ENCODE measurements at regions not wholly inside any gene's neighbourhood (a gene's known extent, or its start where the extent isn't known, plus 50 kb on each side); places are given as distances from the start of the nearest gene placed in this dataset.

DNA sequence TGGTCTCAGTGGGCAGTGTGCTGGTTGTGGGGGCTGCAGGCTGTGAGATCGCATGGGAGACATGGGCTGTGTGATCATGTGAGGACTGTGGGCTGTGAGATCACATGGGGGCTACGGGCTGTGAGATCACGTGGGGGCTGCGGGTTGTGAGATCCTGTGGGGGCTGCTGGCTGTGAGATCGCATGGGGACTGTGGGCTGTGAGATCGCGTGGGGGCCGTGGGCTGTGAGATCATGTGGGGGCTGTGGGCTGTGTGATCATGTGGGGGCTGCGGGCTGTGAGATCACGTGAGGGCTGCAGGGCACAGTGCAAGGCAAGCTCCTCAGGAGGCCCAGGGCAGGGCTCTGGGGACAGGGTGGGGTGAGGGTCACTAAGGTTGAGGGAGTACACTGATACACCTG is 140.5 kb upstream of the CST7 start:
- TF ChIP-seq, protein P1, sequence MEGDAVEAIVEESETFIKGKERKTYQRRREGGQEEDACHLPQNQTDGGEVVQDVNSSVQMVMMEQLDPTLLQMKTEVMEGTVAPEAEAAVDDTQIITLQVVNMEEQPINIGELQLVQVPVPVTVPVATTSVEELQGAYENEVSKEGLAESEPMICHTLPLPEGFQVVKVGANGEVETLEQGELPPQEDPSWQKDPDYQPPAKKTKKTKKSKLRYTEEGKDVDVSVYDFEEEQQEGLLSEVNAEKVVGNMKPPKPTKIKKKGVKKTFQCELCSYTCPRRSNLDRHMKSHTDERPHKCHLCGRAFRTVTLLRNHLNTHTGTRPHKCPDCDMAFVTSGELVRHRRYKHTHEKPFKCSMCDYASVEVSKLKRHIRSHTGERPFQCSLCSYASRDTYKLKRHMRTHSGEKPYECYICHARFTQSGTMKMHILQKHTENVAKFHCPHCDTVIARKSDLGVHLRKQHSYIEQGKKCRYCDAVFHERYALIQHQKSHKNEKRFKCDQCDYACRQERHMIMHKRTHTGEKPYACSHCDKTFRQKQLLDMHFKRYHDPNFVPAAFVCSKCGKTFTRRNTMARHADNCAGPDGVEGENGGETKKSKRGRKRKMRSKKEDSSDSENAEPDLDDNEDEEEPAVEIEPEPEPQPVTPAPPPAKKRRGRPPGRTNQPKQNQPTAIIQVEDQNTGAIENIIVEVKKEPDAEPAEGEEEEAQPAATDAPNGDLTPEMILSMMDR (conservative IDR thresholded peaks at IDR 0.05): no peak
- TF ChIP-seq ZFX (IDR thresholded peaks at IDR 0.05): no peak

Data from C4-2B (cell line).